OCI-LY1 (cell line): ENCODE measurements at regions not wholly inside any gene's neighbourhood (a gene's known extent, or its start where the extent isn't known, plus 50 kb on each side); places are given as distances from the start of the nearest gene placed in this dataset.

Experiments used
- EZH2 ChIP-seq: fragments of 200-600 bp; sonication (generic), shearing (Covaris generic); IDR thresholded peaks from 2 replicates; pipeline ENCODE4 v1.8.0; 2017; ENCODE audit warnings: borderline replicate concordance, mixed run types, mild to moderate bottlenecking, antibody characterized with exemption, low read length, moderate library complexity, mixed read lengths
- TF ChIP-seq, protein P1 (sequence below): fragments of 200-600 bp; sonication (generic), shearing (Covaris generic); IDR thresholded peaks from 2 replicates; pipeline ENCODE4 v1.5.1; 2017; ENCODE audit warnings: mild to moderate bottlenecking, antibody characterized with exemption, low read length, moderate library complexity, mixed read lengths

DNA sequence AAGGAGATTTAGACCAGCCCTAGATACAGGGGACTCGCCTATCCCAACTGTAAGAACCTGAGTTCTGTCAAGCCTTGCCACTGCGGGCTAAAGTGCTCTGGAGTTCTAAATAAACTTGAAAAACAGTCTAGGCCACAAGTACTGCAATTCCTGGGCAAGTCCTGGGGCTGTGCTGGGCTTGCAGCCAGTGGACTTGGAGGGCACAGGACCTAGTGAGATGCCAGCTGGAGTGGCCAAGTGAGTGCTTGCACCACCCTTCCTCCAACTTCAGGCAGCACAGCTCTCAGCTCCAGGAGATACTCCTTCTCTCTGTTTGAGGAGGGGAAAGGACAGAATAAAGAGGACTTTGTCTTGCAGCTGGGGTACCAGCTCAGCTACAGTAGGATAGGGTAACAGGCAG is 307.6 kb upstream of the FBXO33 start:
- no peak for TF ChIP-seq EZH2
- TF ChIP-seq, protein P1, sequence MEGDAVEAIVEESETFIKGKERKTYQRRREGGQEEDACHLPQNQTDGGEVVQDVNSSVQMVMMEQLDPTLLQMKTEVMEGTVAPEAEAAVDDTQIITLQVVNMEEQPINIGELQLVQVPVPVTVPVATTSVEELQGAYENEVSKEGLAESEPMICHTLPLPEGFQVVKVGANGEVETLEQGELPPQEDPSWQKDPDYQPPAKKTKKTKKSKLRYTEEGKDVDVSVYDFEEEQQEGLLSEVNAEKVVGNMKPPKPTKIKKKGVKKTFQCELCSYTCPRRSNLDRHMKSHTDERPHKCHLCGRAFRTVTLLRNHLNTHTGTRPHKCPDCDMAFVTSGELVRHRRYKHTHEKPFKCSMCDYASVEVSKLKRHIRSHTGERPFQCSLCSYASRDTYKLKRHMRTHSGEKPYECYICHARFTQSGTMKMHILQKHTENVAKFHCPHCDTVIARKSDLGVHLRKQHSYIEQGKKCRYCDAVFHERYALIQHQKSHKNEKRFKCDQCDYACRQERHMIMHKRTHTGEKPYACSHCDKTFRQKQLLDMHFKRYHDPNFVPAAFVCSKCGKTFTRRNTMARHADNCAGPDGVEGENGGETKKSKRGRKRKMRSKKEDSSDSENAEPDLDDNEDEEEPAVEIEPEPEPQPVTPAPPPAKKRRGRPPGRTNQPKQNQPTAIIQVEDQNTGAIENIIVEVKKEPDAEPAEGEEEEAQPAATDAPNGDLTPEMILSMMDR, result no peak
